Astrocyte of the hippocampus (primary cell): ENCODE measurements at regions not wholly inside any gene's neighbourhood (a gene's known extent, or its start where the extent isn't known, plus 50 kb on each side); places are given as distances from the start of the nearest gene placed in this dataset.

Experiments used
- DNase-seq: peaks from one replicate; pipeline ENCODE4 v3.0.0; 2011; ENCODE audit warnings: low read depth, low spot score

DNA sequence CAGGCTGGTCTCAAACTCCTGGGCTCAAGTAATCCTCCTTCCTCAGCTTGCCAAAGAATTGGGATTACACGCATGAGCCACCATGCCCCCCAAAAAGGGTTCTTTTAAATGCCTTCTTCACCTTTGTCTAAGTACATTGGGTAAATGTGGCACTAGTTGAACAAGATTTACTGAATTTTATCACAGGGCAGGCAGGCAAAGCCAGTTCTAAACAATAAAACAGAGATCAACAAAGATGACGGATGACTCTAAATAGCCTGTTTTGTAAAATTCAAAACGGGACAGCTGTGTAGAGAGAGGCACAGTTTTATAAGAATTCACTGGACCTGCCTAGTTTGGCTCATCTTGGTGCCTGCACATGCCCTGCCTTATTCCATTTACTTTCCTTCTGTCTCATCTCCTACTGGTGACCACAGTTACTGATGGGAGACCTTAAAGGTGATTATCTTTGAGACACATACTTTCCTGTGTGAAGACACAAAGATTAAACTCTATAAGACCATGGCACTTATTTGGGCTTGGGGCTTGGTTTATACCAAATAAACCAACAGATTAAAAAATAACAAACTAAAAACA, 149.6 kb upstream of the DMRT1 start:
- DNase-seq, result no peak

DNA sequence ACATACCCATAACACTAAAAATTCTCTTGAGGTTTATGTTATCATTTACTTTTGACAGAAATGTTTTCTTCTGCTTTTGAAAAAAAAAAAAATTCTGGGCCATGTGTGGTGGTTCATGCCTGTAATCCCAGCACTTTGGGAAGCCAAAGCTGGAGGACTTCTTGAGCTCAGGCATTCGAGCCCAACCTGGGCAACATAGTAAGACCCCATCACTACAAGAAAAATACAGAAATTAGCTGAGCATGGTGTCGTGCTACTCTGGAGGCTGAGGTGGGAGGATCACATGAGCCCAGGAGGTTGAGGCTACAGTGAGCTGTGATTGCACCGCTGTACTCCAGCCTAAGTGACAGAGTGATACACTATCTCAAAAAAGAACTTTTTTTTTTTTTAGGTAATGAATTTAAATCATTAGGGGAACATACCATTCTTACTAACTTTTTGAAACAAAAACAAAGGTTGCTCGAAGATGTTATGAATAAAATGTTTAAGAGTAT, 148.8 kb upstream of the DMRT1 start:
- no peak for DNase-seq

DNA sequence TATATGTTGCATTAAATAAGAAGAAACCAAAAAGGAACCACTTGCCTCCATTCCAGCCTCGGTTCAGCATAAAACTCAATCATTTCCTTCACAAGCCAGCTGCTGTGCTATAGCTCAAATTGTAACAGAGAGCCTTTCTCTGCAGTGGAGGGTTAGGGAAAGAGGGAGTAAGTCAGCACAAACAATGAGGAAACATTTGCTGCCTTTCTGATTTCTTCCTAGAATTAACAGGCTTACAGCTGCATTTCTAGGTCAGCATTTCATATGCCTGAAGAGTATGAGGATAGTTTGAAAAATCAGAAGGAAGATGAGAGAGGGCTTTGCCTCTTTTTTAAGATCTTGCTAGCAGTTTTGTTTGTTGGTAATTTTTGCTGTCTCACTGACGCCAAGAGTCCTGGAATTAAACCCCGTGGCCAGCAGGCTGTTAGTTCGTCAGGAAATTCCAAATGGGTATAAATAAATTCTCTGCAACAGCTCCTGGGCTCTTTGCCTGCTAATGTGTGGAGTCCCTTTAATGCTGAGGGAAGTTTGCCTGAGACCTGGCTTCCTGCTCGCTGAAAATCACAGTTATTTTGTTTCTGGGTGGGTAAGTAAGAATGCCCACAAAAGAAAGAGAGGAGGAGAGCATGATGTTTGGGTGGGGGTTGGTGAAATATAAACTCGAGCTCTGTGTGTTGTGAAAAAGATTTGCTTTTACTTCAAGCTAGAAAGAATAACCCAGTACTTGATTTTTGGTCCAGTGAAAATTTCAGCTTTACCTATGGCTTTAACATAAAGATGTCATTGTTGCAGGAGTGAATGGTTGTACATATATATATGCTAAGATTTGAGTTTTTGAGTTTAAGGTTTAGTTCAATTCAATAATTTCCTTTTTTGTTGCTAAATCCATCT, 148.1 kb upstream of the DMRT1 start:
- DNase-seq, result peak; percentile 89

DNA sequence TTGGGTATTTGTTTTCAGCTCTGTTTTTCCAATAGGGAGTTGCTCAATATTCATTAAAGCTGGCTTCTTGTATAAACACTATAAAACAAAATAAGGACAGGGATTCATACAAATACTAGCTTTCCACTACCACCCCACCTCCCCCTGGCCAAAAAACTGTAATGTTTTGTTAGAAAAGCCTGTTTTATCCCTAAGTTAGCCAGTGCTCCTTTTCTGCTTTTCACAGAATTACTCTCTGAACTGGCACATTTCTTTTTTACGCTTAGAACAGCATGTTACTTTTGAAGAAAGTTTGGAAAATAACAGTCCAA, 147.4 kb upstream of the DMRT1 start:
- no peak for DNase-seq

DNA sequence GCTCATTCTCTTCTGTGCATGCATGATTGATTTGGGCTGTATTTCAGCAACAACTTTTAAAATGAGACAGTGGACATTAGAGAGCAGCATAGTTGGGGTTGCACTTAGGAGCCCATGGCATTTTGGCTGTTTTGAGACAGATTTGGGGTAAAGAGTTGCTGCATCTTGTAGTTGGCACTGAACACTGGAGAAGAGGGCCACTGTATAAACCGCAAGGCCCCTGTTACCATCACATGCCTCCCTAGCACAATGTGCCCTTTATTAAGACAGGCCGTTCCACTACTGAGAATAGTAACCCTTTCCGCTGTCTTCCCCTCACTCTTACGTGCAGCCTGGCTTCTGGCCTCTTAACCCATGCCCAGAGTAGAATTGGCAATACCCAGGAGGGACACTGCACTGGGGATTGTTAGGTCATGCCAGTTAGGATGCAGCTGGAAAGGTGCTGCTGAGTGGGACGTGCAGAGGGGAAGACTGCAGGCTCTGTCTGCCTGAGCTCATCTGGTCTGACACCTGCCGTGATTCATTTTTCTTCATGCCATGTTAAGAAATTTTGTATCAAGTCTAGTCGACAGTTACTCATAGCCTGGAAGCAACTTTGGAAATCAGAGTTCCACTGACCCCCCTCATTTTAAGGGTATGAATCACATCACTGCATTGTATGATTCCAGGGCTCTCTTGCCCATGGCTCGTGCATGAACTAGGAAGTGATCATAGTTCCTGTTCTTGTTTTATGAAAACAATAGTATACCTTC, 146.9 kb upstream of the DMRT1 start:
- DNase-seq, result peak; percentile 81

DNA sequence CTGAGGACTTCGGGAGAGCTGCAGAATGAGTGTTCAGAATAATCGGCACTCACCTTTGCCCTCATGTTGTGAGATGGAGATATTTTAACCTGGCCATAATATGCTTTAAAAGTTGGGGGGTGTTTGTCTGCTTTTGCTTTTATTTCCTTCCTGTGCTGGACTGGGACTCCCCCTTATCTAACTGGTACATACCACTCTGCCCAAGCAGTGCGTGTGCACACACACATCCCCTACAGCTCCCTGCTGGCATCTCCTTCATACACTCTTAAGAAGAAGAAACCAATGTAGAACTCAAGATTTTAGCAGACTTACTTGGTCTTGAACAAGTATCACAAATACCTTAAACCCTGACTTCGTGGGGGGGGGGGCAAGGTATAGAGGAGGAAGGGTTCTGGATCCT, 146.2 kb upstream of the DMRT1 start:
- DNase-seq, result no peak

DNA sequence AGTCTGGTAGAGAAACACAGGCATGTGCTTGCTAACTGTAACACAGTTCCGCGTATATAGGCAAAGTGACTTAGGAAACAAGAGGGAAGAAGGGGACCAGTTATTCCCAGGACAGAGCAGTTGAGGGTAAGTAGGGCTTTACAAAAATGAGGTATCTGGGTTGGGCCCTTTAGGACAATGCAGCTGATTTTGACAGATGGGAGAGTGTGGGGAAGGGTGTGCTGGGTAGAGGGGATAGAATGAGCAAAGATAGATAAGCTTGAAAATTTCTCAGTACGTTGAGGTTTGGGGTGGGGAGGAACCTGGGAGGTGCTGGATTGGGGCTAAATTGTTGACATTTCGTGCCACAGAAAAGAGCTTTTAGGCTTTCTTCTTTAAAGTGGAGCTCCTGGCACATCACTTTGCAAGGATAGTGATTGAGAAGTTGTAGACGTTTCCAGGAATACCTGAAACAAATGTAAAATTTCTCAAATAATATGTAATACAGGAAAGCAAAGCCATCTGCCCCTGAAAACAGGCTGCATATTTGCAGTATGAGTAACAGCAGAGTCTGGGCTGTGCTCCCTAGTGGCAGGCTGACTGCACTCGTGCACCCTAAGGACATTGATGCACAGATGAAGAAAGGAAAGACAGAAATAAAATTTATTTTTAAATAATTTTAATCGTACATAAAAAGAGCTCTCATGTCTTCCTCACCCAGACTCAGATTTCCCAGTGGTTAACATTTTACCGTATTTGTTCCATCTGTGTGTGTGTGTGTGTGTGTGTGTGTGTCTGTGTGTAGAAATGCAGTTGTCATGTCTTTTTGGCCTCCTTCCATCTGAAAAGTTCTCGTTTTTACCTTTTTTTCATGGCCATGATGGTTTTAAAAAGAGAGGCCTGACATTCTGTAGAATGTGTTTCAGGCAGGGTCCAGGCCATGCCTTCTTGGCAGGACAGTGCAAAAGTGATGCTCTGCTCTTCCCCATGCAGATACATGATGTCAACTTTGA, 144.9 kb upstream of the DMRT1 start:
- DNase-seq, result peak; percentile 79

DNA sequence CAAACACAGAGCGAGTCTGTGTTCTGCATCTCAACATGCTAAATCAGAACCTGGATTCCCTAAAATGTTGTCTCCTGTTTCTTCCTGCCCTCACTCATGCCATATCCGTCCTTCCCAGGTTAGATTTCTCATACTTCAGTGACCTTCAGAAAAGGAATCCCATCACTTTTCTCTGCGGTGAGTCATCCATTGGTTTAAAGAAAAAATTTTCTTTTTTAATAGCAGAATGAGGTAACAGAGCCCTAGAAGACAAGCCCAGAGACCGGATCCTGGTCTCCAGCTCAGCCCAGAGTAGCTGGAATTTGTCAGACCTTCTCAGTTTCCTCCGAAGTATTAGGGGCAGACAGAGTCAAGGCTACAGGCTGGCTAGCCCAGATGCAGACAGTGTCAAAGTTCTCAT, 143.2 kb upstream of the DMRT1 start:
- DNase-seq, result peak; percentile 62

DNA sequence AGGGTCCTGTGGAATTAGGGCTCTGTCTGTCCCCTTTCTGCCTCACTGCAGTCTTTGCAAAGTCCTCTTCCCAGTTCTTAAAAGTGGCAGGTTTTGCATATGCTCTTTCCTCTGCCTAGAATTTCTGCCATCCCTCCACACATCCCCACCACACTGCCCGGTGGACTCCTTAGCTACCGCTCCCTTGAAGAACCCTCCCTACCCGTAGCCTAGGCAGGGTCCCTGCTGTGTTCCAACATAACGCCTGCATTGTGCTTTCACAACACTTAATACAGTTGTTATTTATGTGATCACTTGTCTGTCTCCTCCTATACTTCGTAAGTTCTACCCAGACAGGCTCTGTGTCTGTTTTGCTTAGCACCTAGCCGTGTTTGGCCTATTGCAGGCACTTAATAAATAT, 142.5 kb upstream of the DMRT1 start:
- DNase-seq, result no peak

DNA sequence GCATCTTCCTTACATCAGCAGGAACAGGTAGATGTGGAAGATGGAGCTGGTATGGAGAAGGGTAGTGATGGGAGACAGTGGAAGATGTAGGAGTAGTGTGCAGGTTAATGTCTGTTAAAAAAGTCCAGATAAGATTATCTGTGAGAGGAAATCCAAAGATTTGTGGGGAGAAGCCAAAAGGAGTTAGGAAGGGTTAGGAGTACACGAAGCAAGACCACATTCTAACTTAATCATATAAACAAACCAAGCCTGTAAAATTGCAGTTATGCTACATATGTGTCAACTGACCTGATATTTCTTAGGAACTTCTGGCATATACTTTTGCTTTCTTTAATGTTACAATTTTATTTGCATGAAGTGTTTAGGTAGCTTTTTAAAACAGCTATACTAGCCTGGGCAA, 142.1 kb upstream of the DMRT1 start:
- no peak for DNase-seq

DNA sequence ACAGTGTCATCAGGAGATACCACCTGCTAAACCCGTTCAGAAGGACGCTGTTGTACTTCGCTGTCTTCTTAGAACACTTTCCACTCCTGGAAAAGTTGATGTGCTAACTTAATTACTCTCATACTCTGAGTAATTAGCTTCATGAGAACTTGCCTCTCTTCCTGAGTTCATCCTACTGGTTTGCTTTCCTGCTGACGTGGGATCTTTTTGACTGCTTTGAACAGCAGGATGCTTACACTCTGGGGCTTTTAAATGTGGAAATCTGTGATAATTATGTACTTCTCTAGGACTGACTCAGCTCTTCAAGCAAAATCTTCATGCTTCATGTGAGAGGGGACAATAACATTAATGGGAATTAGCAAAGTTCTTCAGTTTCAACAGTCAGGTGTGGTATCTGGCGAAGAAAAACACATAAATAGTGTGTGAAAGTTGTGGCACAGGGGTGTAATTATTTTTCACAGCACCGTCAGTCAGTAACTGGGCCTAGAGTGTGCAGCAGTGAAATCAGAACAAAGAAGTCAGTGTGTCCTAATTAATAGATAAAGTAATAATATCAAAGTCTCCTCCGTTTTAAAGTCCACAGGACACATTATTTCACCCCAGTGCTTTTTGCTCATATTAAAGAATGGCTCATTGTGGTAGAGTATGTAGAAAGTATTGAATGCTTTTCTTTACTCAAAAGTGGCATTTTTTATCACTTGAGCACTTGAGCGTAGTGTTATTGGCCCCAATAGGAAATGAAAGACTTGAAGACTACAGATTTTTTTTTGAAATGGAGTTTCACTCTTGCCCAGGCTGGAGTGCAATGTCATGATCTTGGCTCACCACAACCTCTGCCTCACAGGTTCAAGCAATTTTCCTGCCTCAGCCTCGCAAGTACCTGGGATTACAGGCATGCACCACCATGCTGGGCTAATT, 140.9 kb upstream of the DMRT1 start:
- DNase-seq, result no peak

DNA sequence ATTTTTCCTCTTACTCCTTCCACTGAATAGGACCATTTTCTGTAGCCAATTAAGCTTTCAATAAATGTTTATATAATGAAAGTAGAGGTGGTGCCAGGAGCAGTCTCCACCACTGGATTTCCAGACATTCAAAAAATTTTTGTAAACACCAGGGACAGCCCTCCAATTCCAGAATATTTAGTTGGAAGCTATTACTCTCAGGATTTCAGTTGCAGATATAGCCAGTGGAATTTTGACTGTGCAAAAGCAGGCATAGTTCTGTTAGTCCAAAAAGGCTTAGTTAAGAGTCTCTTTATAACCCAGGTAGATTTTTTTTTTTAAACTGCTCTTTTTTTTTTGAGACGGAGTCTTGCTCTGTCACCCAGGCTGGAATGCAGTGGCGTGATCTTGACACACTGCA, 138.1 kb upstream of the DMRT1 start:
- peak; percentile 76 for DNase-seq

DNA sequence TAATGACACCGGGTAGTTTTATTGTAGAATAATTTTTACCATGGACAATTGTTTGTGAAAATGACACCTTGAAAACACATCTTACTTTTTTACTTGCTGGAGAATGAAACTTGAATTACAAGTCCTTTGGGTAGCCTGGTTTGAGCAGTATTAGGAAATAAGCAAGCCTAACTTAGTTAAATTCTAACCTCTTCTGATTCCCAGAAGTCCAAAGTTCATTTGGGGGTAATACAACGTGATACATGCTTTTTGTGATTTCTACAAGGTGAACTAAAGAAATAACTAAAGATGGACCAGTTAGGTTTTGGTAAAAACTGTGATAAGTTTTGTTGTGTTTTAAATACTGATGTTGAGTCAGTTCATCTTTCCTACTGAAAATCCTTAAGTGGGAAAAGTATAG, 135.4 kb upstream of the DMRT1 start:
- no peak for DNase-seq

DNA sequence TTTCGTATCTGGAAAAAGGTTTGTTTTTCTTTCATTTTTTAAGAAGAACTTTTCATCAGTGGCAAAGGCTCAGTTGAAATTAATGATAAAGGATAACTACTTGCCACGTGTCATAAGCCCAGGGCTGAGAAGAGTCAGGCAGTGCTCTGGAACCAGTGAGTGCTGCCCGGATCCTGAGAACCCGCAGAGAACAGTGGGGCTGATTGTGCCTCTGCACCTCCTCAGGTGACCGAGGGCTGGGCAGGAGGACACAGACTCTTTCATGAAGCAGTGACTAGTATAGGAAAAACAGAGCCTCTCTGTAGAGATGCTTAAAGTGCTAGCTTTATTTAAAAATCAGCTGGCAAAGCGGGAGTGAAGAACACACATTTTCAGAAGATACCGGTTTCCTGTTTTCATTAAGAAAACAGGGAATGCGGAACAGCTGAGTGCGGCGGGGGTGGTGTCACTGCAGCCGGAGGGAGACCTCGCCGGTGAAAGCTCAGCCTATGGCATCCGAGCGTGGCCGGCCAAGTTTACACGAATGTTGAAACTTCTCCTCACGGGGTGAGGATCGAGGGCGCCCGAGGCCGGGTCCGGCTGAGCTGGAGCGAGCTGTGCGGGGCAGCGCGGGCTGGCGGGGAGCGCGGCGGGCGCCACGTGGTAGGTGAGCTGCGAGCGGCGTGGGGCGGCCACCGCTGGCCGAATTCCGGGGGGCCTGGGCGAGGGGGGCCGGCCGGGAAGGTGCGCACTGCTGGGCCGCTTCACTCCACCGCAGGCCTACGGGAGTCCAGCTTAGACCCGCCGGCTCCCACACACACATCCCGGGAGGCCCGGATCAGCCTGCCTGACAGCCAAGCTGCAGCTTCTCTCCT, 134.7 kb upstream of the DMRT1 start:
- peak; percentile 75 for DNase-seq

DNA sequence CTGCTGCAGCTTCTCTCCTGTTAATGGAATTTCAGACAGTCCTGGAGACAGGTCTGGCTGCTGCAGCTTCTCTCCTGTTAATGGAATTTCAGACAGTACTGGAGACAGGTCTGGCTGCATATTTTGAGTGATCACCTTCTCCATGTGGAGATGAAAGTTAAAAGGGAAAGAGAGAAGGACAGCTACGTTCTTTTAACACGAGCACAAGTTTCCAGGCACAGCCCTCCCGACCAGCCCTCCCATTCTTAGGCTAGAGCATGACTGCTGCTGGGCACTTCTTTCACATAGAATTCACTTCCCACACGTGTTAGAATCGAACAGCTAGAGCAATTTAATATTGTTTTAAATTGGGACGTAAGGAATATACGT, 133.3 kb upstream of the DMRT1 start:
- DNase-seq, result no peak

DNA sequence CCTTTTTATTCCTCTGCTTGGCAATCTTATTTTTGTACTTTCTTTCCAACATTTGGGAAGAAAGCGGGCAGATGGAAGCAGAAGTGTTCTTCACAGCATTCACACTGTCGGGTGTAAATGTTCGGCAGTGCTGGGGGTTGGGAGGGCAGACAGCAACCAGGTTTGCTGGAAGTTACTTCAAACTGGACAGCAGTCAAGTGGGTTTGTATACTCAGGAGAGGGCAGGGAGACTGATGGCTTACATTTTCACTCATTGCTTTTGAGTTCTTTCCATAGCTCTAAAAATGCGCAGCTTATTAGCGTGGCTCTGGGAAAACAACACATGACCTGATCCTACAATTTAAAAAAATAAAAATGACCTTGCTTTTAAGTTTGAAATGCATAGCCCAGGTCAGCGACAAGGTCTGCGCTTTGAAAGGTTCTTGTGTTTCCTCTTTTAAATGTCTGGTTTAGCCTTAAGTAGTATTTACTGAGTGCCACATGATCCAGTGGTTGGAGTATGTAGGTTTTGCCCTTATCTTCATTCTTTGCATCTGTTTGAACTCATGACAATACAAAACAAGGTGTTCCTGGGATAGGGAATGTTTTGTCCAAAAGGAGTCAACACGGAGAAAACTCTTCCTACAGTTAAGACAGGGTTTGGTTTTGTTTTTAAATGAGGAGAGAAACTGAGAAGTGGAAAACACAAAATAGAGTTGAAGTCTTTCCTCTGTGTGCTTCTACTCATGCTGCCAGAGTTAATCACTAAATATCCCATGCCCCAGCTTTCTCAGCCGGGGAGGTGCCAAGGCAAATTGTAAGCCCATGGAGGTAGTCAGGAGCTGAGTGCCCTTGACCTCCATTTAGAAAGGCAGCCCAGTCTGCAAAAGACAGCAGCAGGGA, 132.7 kb upstream of the DMRT1 start:
- no peak for DNase-seq

DNA sequence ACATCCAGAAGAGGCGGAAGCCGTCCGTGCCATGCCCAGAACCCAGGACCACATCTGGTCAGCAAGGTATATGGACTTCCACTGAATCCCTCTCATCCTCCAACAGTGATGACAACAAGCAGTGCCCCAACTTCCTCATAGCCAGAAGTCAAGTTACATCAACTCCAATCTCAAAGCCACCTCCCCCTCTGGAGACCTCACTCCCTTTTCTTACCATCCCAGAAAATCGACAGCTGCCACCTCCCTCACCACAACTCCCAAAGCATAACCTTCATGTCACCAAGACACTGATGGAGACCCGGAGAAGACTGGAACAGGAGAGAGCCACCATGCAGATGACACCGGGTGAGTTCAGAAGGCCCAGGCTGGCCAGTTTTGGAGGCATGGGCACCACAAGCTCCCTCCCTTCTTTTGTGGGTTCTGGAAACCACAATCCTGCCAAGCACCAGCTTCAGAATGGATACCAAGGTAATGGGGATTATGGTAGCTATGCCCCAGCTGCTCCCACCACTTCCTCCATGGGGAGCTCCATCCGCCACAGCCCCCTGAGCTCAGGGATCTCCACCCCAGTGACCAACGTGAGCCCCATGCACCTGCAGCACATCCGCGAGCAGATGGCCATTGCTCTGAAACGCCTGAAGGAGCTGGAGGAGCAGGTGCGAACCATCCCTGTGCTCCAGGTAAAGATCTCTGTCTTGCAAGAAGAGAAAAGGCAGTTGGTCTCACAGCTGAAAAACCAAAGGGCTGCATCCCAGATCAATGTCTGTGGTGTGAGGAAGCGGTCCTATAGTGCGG, 130.3 kb upstream of the DMRT1 start:
- DNase-seq, result no peak
